ENCODE measurements at regions not wholly inside any gene's neighbourhood (a gene's known extent, or its start where the extent isn't known, plus 50 kb on each side); places are given as distances from the start of the nearest gene placed in this dataset.

DNA sequence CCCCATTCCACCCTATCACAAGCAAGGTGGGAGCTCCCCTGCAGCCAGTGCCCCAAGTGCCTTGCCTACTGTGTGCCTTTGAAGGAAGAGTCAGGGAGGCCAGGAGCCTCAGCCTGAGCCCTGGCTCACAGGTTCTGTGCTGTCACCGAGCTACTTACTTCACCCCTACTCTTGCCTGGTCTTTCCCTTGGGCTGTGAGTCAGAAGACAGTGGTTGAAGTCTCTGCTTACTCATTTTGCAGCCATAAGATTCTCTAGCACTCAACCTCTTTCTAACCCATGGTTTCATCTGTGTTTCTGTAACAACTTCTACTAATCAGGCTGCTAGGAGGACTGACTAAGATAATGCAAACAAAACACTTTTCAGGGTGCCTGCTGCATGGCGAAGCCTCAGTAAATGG, 114.5 kb downstream of the PLCE1 start:
- Histone ChIP-seq H3K27me3 (ENCODE audit: insufficient read depth, poor library complexity, severe bottlenecking) (peaks cover 6% of the 10 kb centered on the region), H3K4me3 (replicated peaks; ENCODE audit: insufficient read depth, low read length) (no peak overlapping the region), H3K27ac (replicated peaks) (no peak overlapping the region)
- DNase-seq (ENCODE audit: low read depth in 1 of 2, low spot score in 1 of 2) = no peak
- TF ChIP-seq SPI1 (IDR thresholded peaks at IDR 0.05; ENCODE audit: borderline replicate concordance, low read depth) = no peak
- TF ChIP-seq, protein P1, sequence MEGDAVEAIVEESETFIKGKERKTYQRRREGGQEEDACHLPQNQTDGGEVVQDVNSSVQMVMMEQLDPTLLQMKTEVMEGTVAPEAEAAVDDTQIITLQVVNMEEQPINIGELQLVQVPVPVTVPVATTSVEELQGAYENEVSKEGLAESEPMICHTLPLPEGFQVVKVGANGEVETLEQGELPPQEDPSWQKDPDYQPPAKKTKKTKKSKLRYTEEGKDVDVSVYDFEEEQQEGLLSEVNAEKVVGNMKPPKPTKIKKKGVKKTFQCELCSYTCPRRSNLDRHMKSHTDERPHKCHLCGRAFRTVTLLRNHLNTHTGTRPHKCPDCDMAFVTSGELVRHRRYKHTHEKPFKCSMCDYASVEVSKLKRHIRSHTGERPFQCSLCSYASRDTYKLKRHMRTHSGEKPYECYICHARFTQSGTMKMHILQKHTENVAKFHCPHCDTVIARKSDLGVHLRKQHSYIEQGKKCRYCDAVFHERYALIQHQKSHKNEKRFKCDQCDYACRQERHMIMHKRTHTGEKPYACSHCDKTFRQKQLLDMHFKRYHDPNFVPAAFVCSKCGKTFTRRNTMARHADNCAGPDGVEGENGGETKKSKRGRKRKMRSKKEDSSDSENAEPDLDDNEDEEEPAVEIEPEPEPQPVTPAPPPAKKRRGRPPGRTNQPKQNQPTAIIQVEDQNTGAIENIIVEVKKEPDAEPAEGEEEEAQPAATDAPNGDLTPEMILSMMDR (IDR thresholded peaks at IDR 0.05; ENCODE audit: insufficient read depth, low read length) = no peak
- no peak for TF ChIP-seq POLR2AphosphoS5 (IDR thresholded peaks at IDR 0.05; ENCODE audit: low read depth)
- no peak for TF ChIP-seq GABPA (IDR thresholded peaks at IDR 0.05; ENCODE audit: low read depth)
- TF ChIP-seq, protein P2, sequence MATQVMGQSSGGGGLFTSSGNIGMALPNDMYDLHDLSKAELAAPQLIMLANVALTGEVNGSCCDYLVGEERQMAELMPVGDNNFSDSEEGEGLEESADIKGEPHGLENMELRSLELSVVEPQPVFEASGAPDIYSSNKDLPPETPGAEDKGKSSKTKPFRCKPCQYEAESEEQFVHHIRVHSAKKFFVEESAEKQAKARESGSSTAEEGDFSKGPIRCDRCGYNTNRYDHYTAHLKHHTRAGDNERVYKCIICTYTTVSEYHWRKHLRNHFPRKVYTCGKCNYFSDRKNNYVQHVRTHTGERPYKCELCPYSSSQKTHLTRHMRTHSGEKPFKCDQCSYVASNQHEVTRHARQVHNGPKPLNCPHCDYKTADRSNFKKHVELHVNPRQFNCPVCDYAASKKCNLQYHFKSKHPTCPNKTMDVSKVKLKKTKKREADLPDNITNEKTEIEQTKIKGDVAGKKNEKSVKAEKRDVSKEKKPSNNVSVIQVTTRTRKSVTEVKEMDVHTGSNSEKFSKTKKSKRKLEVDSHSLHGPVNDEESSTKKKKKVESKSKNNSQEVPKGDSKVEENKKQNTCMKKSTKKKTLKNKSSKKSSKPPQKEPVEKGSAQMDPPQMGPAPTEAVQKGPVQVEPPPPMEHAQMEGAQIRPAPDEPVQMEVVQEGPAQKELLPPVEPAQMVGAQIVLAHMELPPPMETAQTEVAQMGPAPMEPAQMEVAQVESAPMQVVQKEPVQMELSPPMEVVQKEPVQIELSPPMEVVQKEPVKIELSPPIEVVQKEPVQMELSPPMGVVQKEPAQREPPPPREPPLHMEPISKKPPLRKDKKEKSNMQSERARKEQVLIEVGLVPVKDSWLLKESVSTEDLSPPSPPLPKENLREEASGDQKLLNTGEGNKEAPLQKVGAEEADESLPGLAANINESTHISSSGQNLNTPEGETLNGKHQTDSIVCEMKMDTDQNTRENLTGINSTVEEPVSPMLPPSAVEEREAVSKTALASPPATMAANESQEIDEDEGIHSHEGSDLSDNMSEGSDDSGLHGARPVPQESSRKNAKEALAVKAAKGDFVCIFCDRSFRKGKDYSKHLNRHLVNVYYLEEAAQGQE (IDR thresholded peaks at IDR 0.05; ENCODE audit: insufficient replicate concordance, low read depth) = no peak

DNA sequence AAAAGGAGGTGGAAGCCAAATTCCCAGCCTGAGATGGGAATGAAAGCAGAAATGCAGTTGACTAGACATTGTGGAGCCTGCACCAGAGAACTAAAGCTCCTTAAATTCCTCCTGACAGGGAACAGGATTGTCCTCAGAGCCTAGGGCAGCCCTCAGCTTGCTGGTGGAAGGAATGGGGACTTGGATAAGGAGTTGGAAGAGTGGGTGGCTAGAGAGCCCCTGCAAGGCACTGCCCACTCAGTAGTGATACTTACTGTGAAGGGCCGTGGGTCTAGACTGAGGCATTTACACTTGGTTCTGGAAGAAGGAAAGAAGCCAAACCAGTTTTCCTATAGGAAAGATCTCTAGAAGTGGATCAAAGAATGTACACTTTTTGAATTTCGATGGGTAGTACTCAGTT, 117.6 kb downstream of the PLCE1 start:
- DNase-seq (ENCODE audit: low read depth in 1 of 2, low spot score in 1 of 2) = no peak
- Histone ChIP-seq H3K27me3 (ENCODE audit: insufficient read depth, poor library complexity, severe bottlenecking) (peaks cover 4% of the 10 kb centered on the region), H3K4me3 (replicated peaks; ENCODE audit: insufficient read depth, low read length) (no peak overlapping the region), H3K27ac (replicated peaks) (no peak overlapping the region)
- TF ChIP-seq, protein P2 (IDR thresholded peaks at IDR 0.05; ENCODE audit: insufficient replicate concordance, low read depth) = no peak
- no peak for TF ChIP-seq GABPA (IDR thresholded peaks at IDR 0.05; ENCODE audit: low read depth)
- TF ChIP-seq, protein P1 (IDR thresholded peaks at IDR 0.05; ENCODE audit: insufficient read depth, low read length) = no peak
- TF ChIP-seq POLR2AphosphoS5 (IDR thresholded peaks at IDR 0.05; ENCODE audit: low read depth) = no peak
- no peak for TF ChIP-seq SPI1 (IDR thresholded peaks at IDR 0.05; ENCODE audit: borderline replicate concordance, low read depth)

DNA sequence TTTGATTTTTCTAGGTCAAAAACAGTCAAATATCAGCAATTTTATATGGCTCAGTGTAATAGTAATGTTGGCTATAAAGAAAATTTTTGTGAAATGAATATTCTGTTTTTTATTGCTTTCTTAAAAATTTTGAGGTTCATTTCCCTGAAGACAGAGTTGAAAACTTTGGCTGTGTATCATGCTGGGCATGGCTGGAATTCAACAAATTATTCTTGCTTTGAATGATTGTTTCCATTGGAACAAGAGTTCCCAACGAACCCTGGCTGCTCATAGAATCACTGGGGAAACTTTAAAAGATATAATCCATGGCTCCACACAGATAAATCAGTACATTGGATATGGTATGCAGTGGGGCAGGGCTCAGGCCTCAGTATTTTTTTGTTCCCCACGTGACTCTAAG, 118.6 kb downstream of the PLCE1 start:
- TF ChIP-seq, protein P2 (IDR thresholded peaks at IDR 0.05; ENCODE audit: insufficient replicate concordance, low read depth) = no peak
- TF ChIP-seq POLR2AphosphoS5 (IDR thresholded peaks at IDR 0.05; ENCODE audit: low read depth) (no peak), SPI1 (IDR thresholded peaks at IDR 0.05; ENCODE audit: borderline replicate concordance, low read depth) (no peak), GABPA (IDR thresholded peaks at IDR 0.05; ENCODE audit: low read depth) (no peak)
- TF ChIP-seq, protein P1 (IDR thresholded peaks at IDR 0.05; ENCODE audit: insufficient read depth, low read length) = no peak
- Histone ChIP-seq H3K27ac (replicated peaks) (no peak overlapping the region), H3K4me3 (replicated peaks; ENCODE audit: insufficient read depth, low read length) (no peak overlapping the region), H3K27me3 (ENCODE audit: insufficient read depth, poor library complexity, severe bottlenecking) (peaks cover 5% of the 10 kb centered on the region)
- no peak for DNase-seq (ENCODE audit: low read depth in 1 of 2, low spot score in 1 of 2)
